HG02571 (cell line): ENCODE measurements at regions not wholly inside any gene's neighbourhood (a gene's known extent, or its start where the extent isn't known, plus 50 kb on each side); places are given as distances from the start of the nearest gene placed in this dataset.

Experiments used
- ATAC-seq: cut with Tn5 transposase; IDR thresholded peaks from one replicate; pipeline ENCODE4 v1.9.1; 2021; ENCODE audit warnings: mild to moderate bottlenecking, moderate library complexity; ENCODE audit not compliant: unreplicated experiment

DNA sequence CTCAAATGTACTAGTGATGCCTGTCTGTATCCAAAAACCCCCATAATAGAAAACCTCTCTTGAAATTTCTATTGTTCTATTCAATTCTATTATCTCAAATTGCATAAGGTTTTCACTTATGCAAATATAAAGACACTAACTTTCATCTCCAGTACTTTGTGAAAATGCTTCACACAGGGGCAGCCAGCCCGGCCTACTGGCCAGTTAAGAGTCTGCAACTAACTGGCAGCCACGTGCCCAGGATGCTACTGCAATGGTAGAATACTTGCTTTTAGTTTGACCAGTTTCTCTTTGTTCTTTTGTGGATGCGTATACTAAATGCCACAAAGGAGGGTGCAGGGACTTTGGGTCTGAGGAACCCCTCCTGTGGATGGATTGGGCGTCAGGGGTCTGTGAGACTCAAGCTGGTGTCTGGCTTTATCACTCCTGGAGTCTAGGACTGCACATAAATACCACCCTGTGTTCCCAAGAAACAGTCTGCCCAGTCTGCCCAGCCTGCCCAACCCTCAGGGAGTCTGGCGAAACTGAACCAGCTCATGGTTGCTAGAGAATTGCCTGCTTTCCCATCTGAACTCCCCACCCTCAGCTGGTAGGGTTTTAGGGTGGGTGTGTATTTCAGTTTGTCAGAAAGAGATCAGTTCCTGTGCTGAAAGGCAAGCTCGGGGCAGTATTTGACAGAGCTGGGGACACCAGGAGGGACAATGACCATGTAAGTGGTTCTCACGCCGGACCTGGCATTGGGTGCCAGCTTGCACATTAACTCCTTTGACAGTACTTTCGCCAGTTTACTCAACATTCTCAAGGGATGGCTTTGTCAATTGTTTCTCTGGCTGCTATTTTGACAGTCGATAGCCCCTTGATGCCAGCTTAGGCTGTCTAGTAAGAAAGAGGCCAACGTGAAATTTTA lies 558.2 kb upstream of the JAG1 start:
- no peak for ATAC-seq

DNA sequence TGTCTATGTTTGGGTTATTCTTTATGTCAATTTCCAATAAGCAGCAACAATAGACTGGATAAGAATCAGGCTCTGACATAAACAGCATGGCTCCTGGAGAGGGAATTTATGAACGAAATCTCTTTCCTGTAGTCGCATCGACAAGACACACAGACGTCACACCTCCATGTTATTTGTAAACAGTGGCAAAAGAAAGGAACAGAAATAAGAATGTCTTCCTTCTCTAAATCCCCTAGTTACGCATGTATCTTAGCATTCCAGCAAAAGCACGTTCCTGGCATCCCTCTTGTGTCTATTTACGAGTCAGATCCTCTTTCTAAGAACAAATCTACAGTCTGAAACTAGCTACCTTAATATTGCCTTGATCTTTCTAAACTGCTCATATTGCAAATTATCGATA lies 559.1 kb upstream of the JAG1 start:
- no peak for ATAC-seq

DNA sequence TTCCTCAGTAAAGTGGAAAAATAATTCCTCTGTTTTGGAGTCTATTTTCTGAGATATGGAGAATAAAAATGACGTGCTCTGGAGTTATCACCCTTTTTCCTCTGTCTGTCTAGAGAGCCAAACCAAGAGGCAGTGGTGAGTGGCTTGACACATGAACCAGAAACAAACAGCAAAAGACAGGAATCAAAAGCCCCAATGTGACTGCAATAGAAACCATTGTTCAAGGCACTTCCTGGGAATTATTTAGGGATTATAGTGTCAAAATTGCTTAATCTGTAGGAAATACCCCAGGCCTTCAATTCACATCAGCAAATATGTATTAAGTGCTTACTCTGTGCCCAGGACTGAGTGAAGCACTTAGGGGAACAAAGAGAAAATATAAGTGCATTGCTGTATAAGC lies 560.4 kb upstream of the JAG1 start:
- no peak for ATAC-seq

DNA sequence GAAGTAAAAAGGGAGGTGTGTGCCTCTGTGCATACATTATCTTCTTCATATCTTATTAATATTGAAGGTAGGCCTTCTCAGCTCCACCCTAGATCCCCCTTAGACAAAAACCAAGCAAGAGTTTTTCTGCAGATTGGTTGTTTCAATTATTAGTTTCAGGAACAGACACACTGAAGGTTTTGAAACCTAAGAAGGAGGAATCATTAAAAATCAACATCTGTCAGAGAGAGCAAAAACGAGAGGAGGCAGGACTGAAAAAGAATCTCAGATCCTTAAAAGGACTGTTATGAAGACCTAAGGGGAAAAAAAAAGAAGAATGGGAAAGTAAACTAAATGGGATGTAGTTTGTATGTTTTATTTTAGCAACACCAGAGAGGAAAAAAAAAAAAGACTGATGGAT lies 560.8 kb upstream of the JAG1 start:
- ATAC-seq = no peak

DNA sequence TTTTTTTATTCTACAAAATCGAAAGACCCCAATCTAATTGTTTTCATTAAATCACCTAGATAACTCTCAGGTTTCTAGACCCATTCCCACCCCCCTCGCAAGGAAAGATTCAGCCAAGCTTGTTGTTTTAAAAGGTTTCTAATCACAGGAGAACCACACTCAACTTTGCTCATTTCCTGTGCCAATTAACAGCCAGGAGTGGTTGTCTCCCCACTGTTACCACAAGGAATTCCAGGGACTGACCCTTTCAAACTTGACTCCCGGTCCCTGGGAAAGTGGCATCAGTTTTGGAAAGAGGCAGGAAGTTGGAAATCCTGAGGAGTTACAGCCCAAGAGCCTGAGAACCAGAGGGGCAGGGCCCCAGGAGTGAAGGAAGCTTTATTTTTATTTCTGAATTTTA lies 561.3 kb upstream of the JAG1 start:
- no peak for ATAC-seq

DNA sequence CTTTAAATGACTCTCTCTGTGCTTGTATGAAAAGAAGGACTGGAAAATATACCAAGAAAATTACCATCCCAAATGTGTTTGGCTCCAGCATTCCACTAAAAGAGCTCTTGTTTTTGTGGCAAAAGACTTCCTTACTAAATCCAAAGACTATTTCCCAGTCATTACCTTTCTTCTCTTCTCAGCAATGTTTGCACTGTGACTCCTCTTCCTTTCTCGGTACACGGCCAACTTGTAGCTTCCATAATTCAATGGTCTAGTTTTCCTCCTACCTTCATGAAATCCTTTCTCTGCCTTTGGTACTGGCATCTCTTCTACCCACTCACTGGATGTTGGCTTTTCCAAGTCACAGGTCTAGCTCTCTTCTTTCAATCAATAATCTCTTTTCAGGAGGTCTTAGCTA lies 568.5 kb upstream of the JAG1 start:
- ATAC-seq = no peak

DNA sequence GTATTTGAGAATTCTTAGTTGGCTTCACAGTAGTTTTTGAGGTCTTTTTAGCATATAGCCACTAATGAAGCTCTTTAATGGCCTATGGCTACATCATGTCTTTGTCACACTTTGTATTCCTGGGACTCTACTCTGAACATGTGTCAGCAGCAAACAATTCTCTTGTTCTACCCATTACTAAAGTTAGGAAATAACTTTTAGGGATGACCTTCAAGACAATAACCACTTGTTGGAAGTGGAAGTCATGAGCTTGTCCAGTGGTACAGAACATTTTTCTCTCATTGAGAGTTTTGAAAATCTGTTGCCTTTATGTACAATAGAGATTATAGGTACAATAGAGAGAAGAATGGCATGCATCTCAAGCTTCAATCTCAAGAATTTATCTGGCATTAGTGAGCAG lies 571.6 kb upstream of the JAG1 start:
- no peak for ATAC-seq

DNA sequence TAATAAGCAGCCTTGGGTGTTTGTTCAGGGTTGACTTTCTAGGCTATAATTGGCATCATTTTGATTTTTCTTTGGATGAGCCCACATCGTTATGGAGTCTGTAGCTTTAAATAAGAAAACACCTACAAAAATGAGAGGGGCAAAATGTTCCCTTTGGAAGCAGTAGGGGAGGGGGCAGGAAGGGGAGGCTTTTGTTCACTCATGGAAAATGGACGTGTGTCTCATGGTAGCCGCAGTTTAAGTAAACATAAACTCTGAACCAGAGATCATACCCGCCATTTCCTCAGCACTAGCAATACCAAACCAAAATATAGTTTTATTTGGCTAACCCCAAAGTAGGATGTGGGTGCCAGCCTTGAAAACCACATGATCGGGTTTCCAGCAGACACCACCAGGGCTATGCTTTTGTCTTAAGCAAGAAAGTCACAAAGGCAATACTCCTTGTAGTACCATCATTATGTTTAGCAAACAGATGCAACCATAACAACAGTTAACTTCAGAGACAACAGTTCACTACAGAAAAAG lies 572.5 kb upstream of the JAG1 start:
- ATAC-seq = no peak

DNA sequence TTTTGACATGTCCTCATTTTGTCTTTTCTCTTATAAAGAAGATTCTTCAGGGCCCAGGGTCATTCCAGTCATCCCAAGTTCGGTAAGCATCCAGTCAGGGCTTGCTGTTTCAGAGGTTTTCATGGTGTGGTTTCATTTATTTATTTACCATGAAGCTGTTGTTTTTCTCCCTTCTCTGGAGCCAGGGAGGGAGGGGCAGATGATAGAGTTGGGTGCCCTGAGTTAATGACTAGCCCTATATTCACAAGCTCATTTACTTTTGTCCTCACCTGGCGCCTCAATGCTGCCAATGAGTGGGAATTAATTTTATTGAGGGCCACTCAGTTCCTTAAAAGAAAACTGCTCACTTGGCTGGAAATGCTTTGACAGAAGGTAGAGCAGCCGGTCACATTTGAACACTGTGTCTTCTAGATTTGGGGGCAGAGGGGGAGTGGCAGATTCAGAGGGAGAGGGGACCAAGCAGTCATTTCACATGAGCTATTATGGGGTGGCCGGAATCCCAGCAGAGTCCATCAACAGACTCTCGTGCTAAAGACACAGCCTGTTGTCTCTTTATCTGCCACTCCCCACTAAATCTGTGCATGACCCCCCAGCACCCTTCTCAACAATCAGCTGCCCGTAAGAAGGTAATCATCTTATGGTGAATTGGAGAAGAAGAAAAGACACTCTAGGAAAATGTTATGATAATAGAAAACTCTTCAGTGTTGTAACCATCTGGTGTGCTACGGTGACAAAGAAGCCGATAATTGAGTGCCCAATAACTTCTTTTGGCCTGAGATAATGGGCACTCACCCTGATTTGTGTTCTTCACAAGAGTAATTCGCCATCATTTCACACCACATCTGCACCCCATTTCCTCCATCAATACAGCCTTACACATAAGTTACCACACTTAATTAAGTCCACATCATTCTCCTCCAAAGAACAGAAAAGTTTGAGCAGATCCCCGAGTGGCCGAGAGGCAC lies 573.5 kb upstream of the JAG1 start:
- ATAC-seq = no peak

DNA sequence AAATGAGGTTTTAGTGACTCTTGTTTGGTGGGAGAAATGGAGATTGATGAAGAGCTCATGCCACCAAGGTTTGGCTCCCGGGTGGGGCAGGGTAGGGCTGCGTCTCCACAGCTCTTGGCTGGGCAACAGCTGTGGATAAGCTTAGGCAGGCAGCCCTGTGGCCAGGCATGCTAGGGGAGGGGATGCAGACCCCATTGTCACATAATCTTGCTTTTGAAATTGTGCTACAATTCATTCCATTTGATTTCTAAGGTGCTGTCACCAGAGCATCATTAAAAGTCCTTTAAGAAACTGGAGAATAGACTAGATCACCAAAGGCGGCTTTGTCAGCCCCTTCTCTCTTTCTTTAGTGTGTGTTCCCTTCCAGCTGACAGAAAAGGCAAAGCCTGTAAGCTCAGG lies 574.2 kb upstream of the JAG1 start:
- ATAC-seq = no peak

DNA sequence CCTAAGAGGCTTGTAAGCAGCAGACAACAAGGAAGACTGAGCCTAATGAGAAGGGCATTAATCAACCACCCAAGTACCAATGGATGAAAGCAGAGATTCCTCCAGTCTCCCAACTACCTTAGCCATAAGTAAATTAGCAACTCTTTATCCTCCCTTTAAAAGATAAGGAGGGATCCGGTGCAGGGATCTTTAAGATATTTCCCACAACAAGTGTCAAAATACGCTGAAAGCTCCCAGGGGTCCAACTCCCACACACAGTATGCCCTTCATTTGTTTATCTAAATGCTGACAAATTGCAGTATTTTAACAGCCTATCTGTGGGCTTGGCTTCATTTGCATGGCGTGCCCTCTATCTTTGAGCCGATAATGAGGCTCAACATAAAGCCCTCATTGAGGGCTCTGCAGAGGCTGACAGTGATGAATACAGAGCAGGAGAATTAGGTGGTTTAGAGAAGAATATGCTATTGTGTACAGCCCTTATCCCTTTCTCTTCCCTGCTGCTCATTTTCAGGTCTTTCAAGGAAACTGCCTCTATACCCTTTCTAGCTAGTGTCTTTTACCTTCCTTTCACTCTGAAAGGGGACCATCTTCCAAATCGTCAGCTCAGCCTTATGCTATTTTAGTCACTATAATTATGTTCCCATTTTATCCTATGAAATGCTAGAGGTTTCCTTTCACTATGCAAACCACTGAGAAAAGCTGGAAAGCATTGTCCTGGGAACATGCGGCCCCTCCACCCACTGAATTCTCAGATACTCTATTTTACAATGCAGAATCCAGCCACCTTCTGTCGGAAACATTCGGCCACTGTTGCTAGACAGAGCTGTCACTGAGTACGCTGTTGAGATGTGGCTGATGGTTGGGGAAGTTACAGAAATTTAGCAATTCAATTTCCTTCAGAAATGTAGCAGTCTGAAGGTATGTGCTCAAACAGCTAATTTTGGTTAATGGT lies 575.2 kb upstream of the JAG1 start:
- no peak for ATAC-seq

DNA sequence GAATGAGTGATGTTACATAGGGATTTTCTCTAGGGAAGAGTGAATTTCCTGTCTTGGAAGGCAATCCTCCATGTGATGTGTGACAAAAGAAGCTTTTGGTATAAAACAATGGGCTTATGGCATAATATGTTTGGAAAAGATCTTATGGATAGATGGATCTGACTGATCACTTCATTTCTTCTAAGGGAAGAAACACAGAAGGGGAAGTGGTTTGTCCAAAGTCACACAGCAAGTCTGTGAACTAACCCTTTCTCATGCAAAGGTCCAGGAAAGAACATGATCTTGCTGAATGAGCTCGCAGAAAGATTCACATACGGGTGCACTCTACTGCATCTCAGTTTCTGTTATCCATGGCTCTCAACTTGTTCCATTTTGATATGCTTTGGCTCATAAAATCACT lies 575.9 kb upstream of the JAG1 start:
- ATAC-seq = no peak

DNA sequence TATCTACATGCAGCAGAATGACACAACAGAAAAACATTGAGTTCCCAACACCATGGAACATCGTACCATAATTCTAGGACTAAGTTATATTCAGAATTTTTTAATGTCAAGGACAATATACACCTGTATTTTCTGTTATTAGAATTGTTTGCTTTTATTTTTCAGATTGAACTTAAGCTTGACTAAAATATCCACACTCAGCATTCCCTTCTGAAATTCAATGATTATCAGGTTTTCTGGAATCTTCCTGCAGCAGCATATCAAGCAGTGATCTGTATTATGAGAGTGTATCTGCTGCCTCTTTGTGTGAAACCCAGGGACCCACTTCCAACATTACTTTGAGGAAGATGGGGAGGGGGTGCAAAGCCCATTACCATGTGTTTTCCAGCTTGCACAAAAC lies 578.6 kb upstream of the JAG1 start:
- no peak for ATAC-seq

DNA sequence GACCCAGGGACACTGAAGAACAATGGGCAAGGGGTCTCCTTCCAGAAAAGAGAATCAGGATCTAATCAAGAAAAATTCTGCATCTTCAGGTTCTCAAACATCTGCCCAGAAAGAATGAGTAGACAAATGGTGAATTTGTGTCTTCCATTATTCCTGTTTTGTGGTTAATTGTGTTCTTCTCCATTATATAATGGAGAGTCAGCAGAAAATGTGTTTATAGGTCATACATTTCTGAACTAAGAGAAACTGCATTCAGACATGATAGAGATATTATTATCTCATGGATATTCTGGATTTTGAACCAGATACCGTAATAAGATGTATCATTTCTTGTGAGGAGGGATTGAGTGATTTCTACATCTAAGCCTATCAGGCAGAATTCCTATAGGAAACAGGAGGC lies 581.7 kb upstream of the JAG1 start:
- ATAC-seq = no peak

DNA sequence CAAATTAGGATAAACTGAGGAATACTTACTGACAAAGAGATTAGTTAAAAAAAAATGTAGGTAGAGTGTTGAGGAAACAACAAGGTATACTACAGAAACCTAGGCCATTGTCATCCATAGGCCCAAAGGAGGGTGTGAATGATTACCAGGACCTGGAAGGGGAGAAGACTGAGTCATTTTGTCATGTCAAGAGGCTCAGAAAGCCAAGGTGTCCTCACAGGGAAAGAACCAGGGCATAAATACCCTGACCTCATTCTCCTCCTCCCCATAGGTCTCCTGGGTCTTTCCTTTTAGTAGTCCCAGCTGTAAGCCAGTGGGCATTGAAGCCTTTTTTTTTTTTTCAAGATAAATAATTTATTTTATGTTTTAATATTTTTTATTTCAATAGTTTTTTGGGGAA lies 582.1 kb upstream of the JAG1 start:
- no peak for ATAC-seq

DNA sequence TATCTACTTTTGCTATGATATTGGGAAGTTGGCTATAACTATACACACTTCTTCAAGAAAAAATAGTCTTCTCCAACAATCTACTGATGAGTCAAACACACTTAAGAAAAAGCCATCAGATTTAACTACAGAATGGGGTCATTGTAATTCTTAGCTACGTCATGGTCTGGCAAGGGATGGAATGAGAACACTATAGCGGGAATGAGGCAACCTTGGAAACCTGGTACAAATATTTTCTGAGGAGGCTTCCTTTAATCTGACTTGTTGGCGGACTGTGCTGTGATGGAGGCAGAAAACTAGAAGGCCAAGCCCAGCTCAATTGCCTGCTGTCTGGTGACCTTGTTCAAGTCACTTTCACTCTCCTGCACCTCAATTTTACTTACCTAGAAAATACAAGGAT lies 586.8 kb upstream of the JAG1 start:
- ATAC-seq = no peak

DNA sequence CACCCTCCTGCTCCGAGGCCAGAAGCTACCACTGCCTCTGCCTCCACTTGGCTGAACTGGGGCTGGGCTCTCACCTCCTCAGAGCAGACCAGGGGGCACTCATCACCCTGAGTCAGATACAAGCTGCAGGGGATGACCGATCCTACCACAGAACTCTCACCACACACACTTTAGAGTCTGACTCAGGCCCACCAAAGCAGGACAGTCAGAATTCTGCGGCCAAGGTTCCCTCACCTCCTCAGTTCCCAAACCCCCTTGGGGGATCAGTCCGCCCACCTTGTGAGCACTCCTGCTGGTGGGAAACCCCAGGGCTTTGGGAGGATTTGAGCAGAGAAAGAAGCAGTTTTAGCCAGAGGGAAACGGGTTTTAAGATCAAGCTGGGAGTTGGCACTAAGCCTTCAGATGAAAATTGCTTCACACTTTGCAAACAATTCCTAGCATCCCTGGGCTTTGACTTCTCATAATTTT lies 587.8 kb upstream of the JAG1 start:
- no peak for ATAC-seq

DNA sequence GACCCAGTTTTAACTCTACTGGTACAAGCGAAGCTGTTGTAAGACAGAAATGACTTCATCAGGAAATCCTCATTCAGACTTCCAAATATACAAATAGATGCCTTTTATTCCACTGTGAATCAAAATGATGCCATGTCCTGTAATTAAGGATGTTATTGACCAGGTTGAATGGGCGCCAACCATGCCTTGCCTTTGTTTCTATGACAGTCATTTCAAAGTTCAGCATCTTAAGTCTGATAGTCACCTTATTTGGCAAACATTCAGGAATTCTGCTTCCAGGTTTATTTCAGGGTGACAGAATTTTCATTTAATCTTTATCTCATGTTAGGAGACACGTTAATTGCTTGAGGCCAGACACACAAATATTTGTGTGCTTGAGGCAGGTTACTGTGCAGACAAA lies 592.8 kb upstream of the JAG1 start:
- no peak for ATAC-seq

DNA sequence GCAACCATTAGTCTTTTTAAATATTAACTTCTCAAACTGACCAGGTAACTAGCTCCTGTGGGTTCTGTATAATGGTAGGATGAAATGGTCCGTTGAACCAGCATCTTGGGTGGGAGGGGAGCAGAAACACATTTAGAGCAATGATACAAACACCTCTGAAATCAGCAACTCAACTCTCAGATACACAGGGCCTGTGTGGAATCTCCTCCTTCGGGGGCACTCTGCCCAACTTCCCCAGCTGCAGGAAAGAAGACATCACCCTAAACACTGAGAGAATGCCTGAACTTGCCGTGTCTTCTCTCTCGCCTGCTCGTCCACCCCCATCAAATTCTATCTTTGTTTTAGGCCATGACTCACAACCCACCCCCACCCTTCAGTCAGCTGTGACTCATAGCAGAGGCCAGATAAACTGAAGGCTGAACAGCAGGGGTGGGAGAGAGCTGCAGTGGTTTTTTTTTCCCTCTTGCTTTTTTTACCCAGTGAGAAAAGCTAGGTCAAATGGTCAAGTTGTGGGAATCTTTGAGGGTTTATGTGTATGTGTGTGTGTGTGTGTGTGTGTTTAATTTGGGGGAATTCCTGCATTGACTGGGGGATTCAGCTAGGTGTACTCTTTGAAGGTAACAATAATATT lies 593.4 kb upstream of the JAG1 start:
- ATAC-seq = peak; percentile 61

DNA sequence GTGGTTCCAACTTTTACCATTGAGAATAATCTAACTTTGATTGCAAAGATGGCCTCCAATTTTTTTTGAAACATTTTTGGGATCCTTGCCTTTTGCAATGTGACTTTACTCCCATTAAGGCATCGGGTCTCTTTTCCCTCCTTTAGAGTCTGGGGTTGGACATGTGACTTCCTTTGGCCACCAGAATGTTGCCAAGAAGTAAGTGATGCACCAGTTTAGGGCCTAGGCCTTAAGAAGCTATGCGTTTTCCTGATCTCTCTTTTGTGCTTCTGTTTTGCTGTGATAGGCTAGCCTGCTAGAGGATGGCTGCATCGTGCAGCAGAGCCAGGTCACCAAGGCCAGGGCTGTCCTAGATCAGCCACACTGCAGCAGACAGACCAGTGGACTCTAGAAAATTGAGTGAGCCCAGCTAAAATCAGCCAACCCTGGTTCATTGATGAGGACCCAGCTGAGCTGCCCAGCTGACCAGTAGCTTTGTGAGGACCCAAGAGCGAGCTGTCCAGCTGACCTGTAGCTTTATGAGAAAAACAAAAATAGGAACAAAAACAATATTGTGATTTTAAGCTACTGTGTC lies 594.0 kb upstream of the JAG1 start:
- ATAC-seq = no peak
